HG03457 (cell line): ENCODE measurements at regions not wholly inside any gene's neighbourhood (a gene's known extent, or its start where the extent isn't known, plus 50 kb on each side); places are given as distances from the start of the nearest gene placed in this dataset.

Source experiments
- ATAC-seq: cut with Tn5 transposase; IDR thresholded peaks from one replicate; pipeline ENCODE4 v1.9.1; 2021; ENCODE audit warnings: moderate number of reproducible peaks; ENCODE audit not compliant: unreplicated experiment

DNA sequence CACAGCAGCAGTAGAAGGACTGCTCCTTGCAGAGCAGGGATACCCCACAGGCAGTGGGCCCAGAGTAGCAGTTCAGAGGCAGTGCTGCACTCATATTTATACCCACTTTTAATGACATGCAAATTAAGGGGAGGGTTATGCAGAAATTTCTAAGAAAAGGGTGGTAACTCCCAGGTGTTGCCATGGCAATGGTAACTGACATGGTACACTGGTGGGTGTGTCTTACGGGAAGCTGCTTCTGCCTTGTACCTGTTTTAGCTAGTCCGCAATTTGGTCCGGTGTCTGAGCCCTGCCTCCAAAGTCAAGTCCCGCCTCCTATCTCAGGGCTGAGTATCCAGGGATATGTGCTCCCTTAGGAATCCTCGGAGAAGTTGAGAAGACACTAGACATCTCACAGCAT, 79.2 kb upstream of the UQCRFS1 start:
- no peak for ATAC-seq

DNA sequence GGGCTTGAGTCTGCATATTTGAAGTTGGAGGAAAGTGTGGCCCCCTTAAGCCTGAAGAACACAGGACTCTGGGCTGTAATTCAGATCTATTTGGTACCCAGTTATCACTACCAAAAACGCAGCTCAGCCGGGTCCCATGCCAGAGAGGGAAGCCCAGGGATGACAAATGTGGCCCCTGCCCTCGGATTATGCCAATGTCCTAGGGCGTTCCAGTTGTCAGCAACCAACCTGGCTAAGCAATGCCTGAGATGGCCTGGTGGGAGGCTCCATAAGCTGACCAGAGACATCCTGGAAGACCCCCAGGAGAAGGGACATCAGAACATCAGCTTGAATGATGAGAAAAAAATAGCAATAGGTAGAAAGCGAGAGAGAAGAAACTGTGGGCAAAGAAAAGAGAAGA, 79.6 kb upstream of the UQCRFS1 start:
- ATAC-seq, result no peak

DNA sequence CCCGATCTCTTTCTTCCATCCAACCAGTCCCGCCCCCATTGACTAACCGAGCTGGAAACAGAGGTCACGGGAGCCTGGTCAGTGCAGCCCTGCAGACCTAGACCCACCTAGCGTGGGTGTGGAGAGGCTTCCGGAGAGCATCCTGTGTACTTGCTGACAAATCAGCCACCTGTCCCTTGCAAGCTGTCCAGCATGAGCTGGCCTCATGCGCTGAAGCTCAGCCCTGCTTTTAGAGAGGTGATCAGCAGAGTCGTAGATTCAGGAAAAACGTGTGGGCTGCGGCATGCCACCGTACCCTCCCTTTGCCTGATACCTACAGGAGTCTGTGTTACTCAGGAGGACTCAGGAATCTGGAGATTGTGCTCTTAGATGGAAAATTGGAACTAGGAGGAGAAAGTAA, 80.3 kb upstream of the UQCRFS1 start:
- no peak for ATAC-seq

DNA sequence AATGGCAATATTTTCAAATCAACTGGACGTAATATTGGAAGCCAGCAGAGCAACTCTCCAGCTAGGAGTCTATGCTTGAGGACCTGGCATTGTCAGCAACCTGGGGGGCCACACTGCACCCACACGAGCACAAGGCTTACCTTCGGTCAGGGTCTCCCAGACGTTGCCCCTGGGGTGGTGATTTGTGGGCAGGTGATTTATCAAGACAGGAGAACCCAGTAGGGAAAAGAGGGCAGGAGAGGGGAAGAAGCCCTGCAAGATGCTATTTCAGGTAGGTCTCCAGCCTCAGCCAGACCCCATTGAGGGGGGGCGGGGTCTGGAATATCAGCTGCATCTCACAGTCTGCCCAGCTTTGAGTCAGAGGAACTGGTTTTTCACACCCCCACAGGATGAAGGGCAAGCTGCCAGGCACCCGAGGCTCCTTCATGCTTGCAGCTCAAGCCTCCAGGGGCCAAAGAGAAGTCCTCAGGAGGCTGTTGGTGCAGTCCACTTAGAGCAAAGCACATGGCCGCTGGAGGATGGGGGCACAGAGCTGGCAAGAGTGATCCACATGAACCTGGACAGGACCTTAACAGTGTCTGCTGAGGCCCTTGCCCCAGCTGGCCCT, 80.9 kb upstream of the UQCRFS1 start:
- ATAC-seq, result no peak

DNA sequence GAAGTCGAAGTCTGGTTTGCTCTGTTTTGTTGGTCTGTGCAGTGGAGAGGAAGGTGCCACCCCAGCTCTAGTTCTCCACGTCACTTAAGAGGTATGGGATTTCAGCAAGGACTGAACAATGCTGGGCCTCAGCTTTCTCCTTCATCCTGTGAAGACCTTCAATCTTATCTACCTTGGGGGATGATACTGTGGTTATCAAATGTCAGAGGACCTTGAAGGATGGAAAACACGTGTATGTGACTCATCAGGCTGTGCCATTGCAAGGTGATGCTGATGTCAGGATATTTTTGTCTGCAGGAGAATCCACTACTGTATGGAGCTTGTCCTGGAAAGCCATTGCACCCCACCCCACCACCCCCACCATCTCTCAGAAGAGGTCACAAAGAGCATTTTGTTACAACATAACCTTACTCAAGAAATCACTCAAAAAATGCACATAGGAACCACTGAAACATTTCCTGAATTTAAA, 81.4 kb upstream of the UQCRFS1 start:
- no peak for ATAC-seq

DNA sequence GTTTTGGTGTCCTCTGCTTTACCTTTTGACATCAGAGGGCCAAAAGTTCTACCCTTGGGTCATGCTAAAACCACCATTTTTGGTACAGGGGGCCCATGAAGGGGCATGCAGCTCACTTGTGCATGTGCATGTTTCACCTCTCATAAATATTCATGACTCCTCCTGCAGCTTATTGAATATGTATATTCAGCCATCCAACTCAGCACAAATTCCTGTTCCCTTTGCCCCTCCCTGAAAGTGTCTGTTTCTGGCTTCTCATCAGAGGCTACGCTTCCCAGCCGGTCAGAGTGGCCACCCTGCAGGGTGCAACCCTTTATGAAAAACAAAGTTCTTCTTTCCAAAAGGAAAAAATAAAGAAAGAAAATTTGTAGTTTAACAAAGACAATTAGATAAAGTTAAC, 82.3 kb upstream of the UQCRFS1 start:
- no peak for ATAC-seq

DNA sequence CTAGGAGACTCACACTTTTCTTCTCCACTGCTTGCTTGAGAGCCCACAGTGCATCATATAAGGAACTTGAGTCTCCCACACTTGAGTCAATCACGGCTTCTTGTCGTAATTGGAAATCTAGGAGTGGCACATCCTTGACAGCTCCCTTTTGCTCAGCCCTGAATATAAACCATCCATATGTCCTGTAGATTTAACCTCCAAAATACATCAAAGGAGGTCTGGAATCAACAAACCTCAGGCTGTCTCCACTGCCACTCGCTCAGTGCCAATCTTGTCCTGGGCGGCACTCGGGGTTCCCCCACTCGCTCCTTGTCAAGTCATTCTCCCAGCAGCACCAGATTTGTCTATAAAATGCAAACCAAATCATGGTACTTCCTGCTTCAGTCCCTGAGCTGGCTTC, 84.4 kb upstream of the UQCRFS1 start:
- ATAC-seq, result no peak

DNA sequence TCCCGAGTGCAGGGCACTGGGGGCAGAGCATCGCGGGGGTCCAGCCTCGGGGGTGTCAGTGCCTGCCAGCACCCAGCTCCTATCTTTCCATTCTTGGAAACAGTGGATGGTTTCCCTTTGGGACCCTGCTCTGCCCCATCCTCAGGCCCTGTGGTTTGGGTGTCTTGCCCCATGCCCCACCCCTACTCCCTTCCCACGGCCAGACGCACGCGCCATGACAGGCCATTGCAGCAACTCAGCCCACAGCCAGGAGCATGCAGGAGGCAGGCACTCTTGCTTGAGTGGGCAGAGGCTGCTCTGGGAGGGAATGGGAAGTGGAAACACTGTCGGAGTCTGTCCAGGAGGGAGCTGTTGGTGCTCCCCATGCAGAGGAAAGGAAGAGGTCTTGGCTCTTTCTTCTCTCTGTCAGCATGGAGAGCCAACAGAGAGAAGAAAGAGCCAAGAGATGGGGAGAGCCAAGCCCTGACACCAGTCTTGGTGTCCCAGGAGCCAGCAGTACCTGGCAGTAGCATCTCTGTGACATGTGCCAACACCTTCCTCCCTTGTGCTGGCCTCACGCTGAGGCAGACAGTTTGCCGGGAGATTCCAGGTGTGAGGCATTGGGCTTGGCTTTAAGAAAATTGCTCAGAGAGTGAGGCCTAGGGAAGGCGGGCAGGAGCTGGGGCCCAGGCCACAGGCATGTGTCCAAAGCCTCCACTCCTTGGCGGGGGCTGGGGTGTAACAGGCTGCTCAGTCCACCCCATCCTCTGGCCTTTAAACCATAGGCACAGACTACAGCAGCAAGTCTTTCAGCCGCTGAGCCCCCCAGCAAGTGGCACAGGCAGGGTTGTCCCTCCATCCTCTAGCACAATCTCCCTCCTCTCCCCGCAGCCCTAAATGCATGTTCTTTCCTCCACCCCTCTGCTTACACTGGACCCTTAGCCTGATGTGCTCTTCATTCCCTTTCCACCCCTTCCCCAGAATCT, 86.7 kb upstream of the UQCRFS1 start:
- ATAC-seq, result no peak

DNA sequence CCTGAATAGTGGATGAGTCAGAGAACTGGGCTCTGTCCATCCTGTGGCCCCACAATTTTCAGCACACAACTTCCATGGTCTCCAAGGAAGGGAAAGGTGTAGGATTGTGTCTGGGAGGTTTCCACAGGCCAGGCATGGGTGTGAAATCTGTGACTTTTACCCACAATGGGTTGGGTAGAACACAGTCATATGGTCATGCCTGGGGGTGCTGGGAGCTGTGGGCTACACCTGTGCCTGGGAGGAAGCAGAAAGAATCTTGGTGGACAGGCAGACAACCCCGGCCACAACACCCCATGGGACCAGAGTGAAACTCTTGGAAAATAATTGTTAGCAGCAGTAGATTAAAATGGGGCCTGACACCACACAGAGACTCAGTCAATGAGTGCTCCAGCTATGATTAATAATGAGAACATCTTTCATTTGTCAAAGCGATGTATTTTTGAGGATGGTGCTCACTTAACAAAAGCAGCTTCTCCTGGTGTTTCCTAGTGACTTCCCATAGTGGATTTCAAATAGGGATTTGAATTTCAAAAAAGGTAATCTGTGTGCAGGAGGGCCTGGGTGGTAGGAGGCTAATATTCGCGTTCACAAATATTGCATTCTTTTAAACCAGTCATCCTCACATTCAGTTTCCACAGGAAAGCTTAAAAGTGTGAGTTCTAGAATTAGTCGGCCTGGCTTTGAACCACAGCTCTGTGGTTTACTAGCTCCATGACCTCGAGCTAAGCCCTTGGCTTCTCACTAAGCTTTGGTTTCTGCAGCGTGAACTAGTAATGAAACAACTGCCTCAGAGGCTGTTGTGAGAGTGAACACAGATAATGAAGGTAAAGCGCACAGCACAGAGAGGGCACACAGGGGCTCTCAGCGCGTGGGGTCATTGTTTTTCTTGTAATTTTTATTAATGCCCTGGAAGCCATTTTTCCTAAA, 89.3 kb upstream of the UQCRFS1 start:
- no peak for ATAC-seq

DNA sequence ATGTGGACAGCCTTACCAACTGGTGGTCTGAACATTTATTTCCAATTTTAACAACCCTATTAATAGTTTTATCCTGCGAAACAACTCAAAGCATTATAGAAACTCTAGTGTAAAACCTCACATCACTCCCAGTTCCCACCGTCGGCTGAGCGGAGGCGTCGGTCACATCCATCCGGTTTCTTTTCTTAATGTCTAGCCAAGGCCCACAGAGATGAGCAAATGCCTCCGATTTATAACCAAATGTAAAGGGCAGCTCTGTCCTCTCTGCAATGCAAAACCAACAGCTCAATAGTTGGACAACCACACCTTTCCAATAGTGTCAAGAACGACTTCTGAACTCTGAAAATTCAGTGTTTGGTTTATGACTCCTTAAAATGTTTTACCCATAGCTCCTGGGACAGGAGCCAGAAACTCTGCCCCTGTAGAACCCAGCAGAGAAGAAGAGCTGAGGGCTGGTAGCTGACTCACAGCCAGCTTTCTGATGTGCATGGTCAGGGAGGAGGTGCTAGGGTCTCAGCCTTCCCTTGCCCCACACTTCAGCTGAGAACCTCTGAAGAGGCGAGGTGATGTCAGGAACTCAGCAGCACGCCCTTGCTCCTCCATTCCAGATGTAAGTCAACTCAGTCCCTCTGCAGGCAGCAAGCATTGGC, 90.2 kb upstream of the UQCRFS1 start:
- ATAC-seq, result no peak

DNA sequence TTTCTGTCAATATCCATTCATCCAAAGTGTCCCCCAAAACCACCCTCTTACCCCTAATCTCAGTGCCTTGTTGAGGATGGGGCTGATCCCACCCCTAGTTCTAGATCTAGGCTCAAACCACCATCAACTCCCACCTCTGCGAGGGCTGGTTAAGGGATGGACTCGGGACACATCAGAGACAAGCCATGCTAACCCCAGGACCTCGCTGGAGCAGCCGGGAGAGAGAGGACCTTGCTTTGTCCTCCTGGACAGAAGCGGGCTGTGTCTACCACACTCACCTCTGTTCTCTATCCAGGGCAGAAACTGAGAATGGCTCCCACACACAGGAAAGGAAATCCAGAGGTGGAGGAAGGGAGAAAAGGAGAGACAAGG, 90.8 kb upstream of the UQCRFS1 start:
- ATAC-seq, result no peak

DNA sequence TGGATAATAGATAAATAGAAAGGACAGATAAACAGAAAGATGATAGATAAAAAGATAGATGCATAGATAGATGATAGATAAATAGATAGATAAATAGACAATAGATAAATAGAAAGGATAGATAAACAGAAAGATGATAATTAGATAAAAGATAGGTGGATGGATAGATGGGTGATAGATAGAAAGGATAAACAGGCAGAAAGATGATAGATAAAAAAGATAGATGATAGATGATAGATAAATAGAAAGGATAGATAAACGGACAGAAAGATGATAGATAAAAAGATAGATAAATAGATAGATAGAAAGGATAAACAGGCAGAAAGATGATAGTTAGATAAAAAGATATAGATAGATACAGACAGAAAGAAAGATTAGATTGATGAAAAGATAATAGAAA, 92.3 kb upstream of the UQCRFS1 start:
- no peak for ATAC-seq

DNA sequence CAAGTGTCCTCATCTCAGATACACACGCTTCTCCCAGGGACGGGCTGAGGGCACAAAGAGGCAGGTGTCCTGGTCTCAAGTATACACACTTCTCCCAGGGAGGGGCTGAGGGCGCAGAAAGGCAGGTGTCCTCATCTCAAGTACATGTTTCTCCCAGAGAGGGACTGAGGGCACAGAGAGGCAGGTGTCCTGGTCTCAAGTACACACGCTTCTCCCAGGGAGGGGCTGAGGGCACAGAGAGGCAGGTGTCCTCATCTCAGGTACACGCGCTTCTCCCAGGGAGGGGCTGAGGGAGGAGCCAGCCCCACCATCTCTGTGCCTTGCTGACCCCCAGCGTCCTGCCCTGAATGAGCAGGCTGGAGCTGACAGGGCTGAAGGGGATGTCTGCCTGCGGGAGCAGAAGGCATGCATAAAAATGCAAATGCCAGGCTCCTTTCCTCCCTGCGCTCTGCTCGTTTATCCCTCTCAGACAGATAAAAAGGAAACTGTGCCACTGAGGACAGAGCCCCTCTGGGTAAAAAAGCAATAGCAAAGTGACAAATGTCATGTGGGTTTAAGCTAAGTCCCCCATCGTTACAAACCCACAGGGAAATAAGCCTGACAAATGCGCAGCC, 96.1 kb upstream of the UQCRFS1 start:
- no peak for ATAC-seq

DNA sequence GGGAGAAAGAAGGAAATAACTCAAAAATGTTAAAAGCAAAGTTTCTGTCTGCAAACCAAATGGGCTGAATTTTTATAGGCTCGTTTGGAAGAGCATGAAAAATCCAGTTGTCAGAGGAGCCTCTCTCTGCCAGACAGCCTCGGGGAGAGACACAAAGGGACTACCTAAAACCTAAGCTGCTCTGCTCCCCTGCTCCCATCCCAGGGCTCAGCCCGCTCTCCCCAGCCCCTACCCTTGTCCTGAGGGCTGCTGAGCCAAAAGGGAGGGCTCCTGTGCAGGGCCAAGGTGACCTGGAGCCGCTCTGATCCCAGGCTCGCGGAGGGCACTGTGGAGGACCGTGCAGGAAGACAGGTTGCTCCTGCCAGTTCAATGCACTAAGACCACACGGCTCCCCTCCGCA, 96.7 kb upstream of the UQCRFS1 start:
- no peak for ATAC-seq

DNA sequence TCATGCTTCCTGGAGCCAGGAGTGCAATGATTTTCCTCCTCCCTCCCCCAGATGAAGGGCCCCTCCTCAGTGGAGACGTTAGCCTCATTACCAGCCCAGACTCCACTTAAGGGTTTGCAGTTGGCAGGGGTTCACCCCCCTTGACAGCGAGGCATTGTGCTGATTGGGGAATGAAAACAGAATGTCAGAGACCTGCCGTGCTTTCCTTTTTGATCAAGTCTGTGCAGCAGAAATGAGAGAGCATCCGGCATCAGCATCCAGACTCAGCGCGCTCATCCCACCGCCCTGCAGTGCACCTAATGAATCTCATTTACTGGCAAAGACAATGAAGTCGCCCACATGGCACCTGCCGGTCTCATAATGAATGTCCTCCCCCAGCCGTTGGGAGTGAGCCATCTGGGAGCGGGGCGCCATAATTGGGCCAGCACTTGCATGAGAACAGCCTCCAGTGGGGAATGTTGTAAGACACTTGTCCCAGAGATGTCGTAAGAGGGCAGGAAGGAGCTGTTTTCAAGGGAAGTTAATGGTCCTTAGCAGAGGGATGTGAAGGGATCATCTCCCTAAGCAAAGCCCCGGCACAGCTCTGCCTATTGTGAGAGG, 98.3 kb upstream of the UQCRFS1 start:
- no peak for ATAC-seq

DNA sequence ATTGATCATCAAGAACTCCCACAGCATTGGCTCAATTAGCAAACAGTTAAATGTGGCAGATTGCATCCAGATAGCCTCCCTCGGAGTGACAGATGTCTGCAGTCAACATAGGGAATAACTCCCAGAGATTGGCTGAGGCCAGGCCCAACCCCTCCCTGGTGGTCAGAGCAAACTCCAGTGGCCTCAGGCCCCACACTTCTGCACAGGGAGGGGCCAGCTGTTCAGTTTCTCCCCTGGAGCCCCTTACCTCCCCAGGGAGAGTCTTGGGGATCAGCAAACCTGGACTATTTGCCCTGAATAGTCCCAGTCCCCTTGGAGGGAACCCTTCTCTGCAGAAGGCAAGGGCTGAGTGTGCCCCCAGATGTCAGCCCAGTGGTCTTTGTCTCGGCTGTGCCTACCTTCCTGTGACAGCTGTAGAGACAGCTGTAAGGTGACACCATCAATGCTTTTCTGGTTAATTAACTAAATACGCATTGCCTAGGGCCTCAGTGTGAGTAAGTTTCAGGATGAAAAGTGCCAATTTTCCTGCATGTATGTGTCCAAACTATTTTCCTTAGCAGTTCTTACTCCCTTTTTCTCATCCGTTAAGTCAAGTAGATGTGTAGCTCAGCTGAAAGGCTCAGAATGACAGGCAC, 102.7 kb upstream of the UQCRFS1 start:
- no peak for ATAC-seq

DNA sequence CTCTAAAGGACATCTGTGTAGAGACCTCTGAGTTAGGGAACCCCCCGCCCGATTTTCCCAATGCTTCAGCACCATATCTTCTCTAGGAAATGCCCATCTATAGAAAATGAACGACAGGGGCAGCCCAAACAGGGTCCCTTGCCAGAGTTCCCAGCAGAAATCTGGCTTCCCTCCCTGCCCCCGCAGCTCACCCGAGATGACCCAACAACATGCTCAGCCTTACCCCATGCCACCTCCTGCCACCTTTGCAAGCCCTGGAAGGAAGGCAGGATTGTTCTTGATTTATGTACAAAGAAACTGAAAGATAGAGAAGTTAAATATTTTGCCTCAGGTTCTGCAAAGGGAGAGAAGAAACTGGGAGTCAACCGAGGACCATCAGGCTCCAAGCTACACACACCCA, 105.6 kb upstream of the UQCRFS1 start:
- no peak for ATAC-seq

DNA sequence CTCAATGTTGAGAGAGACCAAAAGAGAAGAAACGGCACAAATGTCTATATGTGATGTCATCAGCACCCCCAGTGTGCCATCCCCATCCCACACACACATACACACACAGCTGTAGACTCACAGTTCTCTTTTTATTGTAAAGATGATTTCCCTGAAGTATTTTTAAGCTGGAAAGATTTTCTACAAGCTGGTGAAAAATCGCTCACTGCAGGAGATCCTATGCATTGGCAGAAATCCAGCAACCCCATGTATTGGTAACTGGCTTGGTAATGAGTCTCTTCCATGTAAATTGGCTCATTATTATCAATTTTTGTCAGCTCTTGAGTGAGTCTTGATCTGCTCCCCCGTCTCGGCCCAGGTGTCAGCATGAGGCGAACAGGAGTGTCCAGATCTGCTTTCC, 107.1 kb upstream of the UQCRFS1 start:
- no peak for ATAC-seq

DNA sequence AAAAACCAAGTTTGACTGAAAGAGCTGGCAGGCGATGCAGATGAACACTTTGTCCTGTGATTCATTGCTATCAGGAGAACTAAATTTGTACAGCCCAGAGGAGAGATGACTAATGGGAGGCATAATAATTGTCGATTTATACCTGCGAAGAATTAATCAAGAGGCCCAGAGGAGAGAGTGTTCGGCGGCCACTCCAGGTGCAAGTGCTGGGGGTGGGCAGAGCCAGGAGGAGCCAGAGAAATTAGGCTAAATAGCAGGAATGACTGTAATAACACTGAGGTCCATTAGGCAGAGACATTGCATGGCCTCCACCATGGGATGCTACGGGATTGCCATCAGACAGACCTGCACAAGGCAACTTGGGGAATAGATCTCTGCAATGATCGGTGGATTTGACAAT, 107.7 kb upstream of the UQCRFS1 start:
- no peak for ATAC-seq

DNA sequence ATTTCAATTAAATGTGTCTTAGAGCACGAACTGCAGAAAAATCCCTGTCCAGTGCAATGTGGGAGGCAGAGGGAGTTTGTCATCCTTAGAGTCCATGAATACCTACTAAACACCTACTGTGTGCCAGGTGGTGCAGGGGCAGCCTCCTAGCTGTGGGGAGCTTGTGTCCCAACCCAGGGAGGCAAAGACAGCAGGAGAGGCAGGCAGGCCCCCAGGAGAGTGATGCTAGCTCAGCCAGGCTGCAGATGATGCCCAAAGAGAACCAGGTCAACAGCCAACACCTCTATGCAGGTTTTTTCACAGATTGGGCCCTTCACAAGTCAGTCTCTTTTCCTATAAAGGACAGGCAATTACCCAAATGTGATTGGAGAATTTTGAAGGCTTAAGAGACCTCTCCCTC, 108.2 kb upstream of the UQCRFS1 start:
- ATAC-seq, result no peak
